Right atrium auricular region (tissue), 2 donors: ENCODE measurements at regions not wholly inside any gene's neighbourhood (a gene's known extent, or its start where the extent isn't known, plus 50 kb on each side); places are given as distances from the start of the nearest gene placed in this dataset.

Experiments used
- DNase-seq: peaks from one replicate; pipeline ENCODE4 v3.0.0-alpha.2; 2019; ENCODE audit warnings: low spot score
- H3K27ac ChIP-seq, 2 donors: fragments of 200-600 bp; sonication (generic); 1 replicate in 1 of 2; 2 replicates in 1 of 2; pipeline ENCODE4 v1.5.1; 2016 to 2019
- H3K27me3 ChIP-seq, 2 donors: fragments of 200-600 bp; sonication (generic); one replicate each; pipeline versions ENCODE4 v1.5.1 to v1.6.0; 2017 to 2019
- H3K36me3 ChIP-seq: fragments of 200-600 bp; sonication (generic); one replicate; pipeline ENCODE4 v1.5.1; 2016
- H3K4me1 ChIP-seq, 2 donors: fragments of 200-600 bp; sonication (generic); one replicate each; pipeline versions ENCODE4 v1.5.1 to v1.6.0; 2017 to 2019
- H3K4me3 ChIP-seq, 2 donors: fragments of 200-600 bp; sonication (generic); 1 replicate in 1 of 2; 2 replicates in 1 of 2; pipeline ENCODE4 v1.5.1; 2017 to 2019; ENCODE audit warnings: mild to moderate bottlenecking in 1 of 2, moderate library complexity in 1 of 2
- H3K9me3 ChIP-seq, 2 donors: fragments of 200-600 bp; sonication (generic); one replicate each; pipeline ENCODE4 v1.5.1; 2019
- CTCF ChIP-seq, 2 donors: fragments of 200-600 bp; sonication (generic); IDR thresholded peaks; one replicate each; pipeline ENCODE4 v1.5.1; 2019; ENCODE audit warnings: antibody characterized with exemption in 2 of 2

DNA sequence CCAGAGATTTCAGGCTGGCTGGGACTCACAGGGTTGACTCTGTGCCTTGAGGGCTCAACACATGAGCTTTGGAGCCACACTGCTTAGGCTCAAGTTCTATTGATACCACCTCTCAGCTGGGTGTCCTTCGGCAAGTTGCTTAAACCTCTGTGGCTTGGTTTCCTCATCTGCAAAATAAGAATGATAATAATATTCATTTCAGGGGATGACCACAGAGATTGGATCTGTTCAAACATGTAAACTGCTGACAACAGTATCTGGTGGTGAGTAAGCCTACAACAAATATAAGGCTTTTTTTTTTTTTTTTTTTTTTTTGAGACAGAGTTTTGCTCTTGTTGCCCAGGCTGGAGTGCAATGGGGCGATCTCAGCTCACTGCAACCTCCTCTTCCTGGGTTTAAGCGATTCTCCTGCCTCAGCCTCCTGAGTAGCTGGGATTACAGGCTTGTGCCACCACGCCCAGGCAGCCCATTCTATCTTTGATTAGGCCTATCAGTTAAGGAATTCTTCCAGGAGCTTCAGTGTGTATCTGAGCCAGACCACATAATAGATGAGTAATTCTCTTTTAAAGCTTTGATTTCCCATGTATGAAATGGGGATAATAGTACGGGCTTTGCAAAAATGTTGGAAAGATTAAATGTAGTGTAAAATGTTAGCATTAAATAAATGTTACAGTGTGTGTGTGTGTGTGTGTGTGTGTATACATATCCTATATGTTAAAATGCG, 437.6 kb downstream of the PRDM2 start:
- no peak for DNase-seq
- no peak for TF ChIP-seq CTCF (IDR thresholded peaks at IDR 0.05)
- no peaks in the 10 kb centered on the region for H3K27me3 ChIP-seq

DNA sequence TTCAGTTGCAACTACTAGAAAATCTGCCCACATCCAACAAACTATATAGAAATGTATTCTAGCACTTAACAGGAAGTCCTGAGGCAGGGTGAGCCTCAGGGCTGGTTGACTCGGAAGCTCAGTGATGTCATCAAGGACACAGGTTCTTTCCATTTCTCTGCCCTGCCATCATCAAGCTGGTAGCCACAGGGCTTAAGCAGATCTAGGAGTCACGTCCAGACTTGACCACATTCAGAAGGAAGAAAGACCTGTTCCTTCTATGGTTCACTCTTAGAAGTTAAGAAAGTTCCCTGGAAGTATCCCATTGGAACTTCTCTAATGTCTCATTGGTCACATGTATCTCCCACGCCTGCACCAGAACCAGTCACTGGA, 438.1 kb downstream of the PRDM2 start:
- Histone ChIP-seq H3K27me3 (no peaks in the 10 kb centered on the region), H3K4me3 (no peak overlapping the region), H3K27ac (no peak overlapping the region), H3K4me1 (peaks cover 0 to 19% of the 10 kb centered on the region in 2 donors), H3K9me3 (no peaks in the 10 kb centered on the region), H3K36me3 (no peaks in the 10 kb centered on the region)
- no peak for TF ChIP-seq CTCF (IDR thresholded peaks at IDR 0.05)
- no peak for DNase-seq

More for the DNA sequence above, 437.6 kb downstream of the PRDM2 start:
- H3K36me3 ChIP-seq = no peaks in the 10 kb centered on the region
- H3K9me3 ChIP-seq = no peaks in the 10 kb centered on the region
- H3K27ac ChIP-seq = no peak overlapping the region
- peaks cover 0 to 16% of the 10 kb centered on the region in 2 donors for H3K4me1 ChIP-seq
- H3K4me3 ChIP-seq = no peak overlapping the region

DNA sequence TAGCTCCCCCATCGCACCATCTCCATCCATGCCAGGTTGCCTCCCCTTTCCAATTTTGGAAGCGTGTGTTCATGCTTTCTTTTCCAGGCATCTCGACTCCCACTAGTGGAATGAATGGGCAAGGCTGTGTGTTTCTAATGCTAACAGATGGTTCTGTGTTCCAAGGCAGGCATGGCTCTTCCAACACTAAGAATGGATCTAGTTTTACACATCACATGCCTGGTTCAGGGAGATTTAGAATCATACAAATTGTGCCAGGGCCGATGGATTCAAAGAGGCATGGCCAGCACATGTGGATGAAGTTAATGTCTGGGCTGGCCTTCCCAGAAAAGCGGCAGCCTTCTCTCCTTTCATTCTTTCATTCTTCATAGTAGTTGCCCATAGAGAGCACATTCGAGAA, 438.7 kb downstream of the PRDM2 start:
- no peaks in the 10 kb centered on the region for H3K9me3 ChIP-seq
- H3K36me3 ChIP-seq = no peaks in the 10 kb centered on the region
- peak overlapping the region in 1 of 2 donors; percentile 7 for H3K27ac ChIP-seq
- TF ChIP-seq CTCF (IDR thresholded peaks at IDR 0.05) = no peak
- peaks cover 0 to 19% of the 10 kb centered on the region in 2 donors for H3K4me1 ChIP-seq
- no peak overlapping the region for H3K4me3 ChIP-seq
- H3K27me3 ChIP-seq = no peaks in the 10 kb centered on the region
- DNase-seq = no peak

- Histone ChIP-seq H3K4me3 (no peak overlapping the region), H3K27ac (peak overlapping the region in 1 of 2 donors; percentile 56), H3K27me3 (no peaks in the 10 kb centered on the region)
Observed at GRCh38 chr1:14140831-14141401, 440.9 kb downstream of the PRDM2 start.

DNA sequence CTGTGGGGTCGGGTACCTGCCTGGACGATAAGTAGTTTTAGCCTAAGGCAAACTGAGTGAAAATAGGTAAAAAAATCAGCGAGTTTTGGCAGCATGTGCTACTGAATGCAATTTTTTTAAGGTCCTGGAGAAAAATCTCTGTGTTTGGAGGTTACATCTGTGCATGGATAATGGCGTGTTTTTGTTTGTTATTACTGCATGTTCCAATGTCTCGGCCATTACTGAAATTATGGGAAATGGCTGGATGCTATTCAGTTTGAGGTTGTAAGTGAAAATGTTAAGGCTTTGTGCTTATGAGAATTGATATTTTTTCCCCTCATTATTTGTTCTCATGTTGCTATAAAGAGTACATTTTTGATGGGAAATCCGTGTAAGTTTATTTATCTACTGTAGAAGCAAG, 441.7 kb downstream of the PRDM2 start:
- Histone ChIP-seq H3K4me3 (no peak overlapping the region), H3K4me1 (peaks cover 0 to 19% of the 10 kb centered on the region in 2 donors), H3K9me3 (no peaks in the 10 kb centered on the region), H3K27ac (peak overlapping the region in 1 of 2 donors; percentile 56), H3K36me3 (no peaks in the 10 kb centered on the region), H3K27me3 (no peaks in the 10 kb centered on the region)
- TF ChIP-seq CTCF (IDR thresholded peaks at IDR 0.05) = no peak
- DNase-seq = no peak

More at GRCh38 chr1:14140831-14141401, 440.9 kb downstream of the PRDM2 start:
- Histone ChIP-seq H3K36me3 (no peaks in the 10 kb centered on the region), H3K4me1 (peaks cover 0 to 19% of the 10 kb centered on the region in 2 donors), H3K9me3 (no peaks in the 10 kb centered on the region)
- DNase-seq = peak; percentile 60
- no peak for TF ChIP-seq CTCF (IDR thresholded peaks at IDR 0.05)
